ENCODE measurements at regions not wholly inside any gene's neighbourhood (a gene's known extent, or its start where the extent isn't known, plus 50 kb on each side); places are given as distances from the start of the nearest gene placed in this dataset.

DNA sequence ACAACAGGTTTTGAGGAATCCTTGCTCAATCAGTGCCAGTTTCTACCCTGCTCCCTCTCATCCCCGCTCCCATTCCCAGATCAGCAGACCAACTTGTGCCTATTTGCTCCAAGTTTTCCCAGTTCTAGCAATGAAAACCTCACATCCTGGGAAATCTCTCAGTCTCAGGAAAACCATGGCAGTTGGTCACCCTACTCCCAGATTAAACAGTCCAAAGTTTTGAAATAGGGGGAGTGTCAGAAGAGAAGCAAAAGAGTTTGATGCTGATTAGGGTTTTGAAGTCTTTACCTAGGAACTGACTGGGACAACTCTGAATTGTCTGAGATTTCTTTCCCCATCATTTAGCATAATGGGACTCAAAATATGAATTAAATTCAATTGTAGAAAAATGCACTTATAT lies 95.8 kb upstream of the ARID2 start:
- no peak for TF ChIP-seq CTCF (IDR thresholded peaks at IDR 0.05; ENCODE audit: low read length)
- no peak for TF ChIP-seq EZH2phosphoT487 (IDR thresholded peaks at IDR 0.05; ENCODE audit: low read length)
- TF ChIP-seq EZH2 (optimal IDR thresholded peaks at IDR 0.05; ENCODE audit: low read depth, low read length), result no peak

Measured in MM.1S (cell line).